CD4-positive, alpha-beta T cell (primary cell): ENCODE measurements at regions not wholly inside any gene's neighbourhood (a gene's known extent, or its start where the extent isn't known, plus 50 kb on each side); places are given as distances from the start of the nearest gene placed in this dataset.

Experiments used
- ATAC-seq: fragments of 200-7000 bp; cut with Tn5 transposase; one replicate; pipeline ENCODE4 v1.10.0; 2022; ENCODE audit warnings: mild to moderate bottlenecking; ENCODE audit not compliant: poor library complexity
- CTCF ChIA-PET: fragments of 350-600 bp; sonication (Branson Sonifier 250); formaldehyde crosslinking; loops from one replicate; lab custom pipeline; 2021; ENCODE audit warnings: antibody characterized with exemption, inconsistent platforms; lab: Charles Lee
- POLR2A ChIA-PET: fragments of 350-600 bp; sonication (Branson Sonifier 250); formaldehyde crosslinking; loops from one replicate; lab custom pipeline; 2021; ENCODE audit warnings: antibody characterized with exemption, inconsistent platforms; lab: Charles Lee
- DNase-seq, 14 experiments: peaks; one replicate each; pipeline ENCODE4 v3.0.0-alpha.2; 2013 to 2020; ENCODE audit warnings: mixed read lengths in 2 of 14
- H3K27ac ChIP-seq, 2 donors: one replicate each; pipeline versions ENCODE4 v1.5.1 to v1.7.0; 2013; ENCODE audit warnings: low read length in 2 of 2, low read depth in 1 of 2, mild to moderate bottlenecking in 1 of 2
- H3K27me3 ChIP-seq, 2 experiments: 1 replicate in 1 of 2; 2 replicates in 1 of 2; pipeline versions ENCODE4 v1.6.1 to v1.7.0; 2013; ENCODE audit warnings: low read length in 2 of 2, control low read depth in 1 of 2, mild to moderate bottlenecking in 1 of 2, moderate library complexity in 1 of 2; ENCODE audit not compliant: insufficient read depth in 2 of 2, control insufficient read depth in 1 of 2
- H3K36me3 ChIP-seq: one replicate; pipeline ENCODE4 v1.6.1; 2013; ENCODE audit warnings: low read length, control low read depth; ENCODE audit not compliant: insufficient read depth
- H3K4me1 ChIP-seq: one replicate; pipeline ENCODE4 v1.6.1; 2013; ENCODE audit warnings: low read length, control low read depth; ENCODE audit not compliant: insufficient read depth
- H3K4me3 ChIP-seq: one replicate; pipeline ENCODE4 v1.5.1; 2013; ENCODE audit warnings: mild to moderate bottlenecking, low read length, moderate library complexity
- H3K9me3 ChIP-seq, 2 experiments: 1 replicate in 1 of 2; 2 replicates in 1 of 2; pipeline versions ENCODE4 v1.6.1 to v1.7.0; 2013; ENCODE audit warnings: low read length in 2 of 2, mild to moderate bottlenecking in 2 of 2, control low read depth in 1 of 2, moderate library complexity in 1 of 2; ENCODE audit not compliant: control insufficient read depth in 1 of 2, insufficient read depth in 1 of 2
- H3K27ac Mint-ChIP-seq: one replicate; pipeline ENCODE4 v1.8.0; 2020; ENCODE audit warnings: mixed read lengths
- H3K27me3 Mint-ChIP-seq: one replicate; pipeline ENCODE4 v1.8.0; 2021; ENCODE audit warnings: mixed read lengths
- H3K36me3 Mint-ChIP-seq: one replicate; pipeline ENCODE4 v1.8.0; 2021; ENCODE audit warnings: low read depth, mixed read lengths
- H3K4me1 Mint-ChIP-seq: one replicate; pipeline ENCODE4 v1.8.0; 2021; ENCODE audit warnings: low read depth, mixed read lengths
- H3K4me3 Mint-ChIP-seq: one replicate; pipeline ENCODE4 v1.8.0; 2020; ENCODE audit warnings: mild to moderate bottlenecking, mixed read lengths
- H3K9me3 Mint-ChIP-seq: one replicate; pipeline ENCODE4 v1.8.0; 2020; ENCODE audit warnings: mixed read lengths
- intact Hi-C, 2 experiments: fragments of 100-400 bp; cut with DNase I in 1 of 2; cut with micrococcal nuclease in 1 of 2; formaldehyde crosslinking; loops; one replicate each; pipeline versions ENCODE4 v1.15.1 to v1.9.0; 2023 to 2025; cut with DNase I, micrococcal nuclease
- TF ChIP-seq, protein P1 (sequence below): fragments of 200-600 bp; IDR thresholded peaks from one replicate; pipeline ENCODE4 v1.8.0; 2022; ENCODE audit warnings: antibody characterized with exemption, mild to moderate bottlenecking

DNA sequence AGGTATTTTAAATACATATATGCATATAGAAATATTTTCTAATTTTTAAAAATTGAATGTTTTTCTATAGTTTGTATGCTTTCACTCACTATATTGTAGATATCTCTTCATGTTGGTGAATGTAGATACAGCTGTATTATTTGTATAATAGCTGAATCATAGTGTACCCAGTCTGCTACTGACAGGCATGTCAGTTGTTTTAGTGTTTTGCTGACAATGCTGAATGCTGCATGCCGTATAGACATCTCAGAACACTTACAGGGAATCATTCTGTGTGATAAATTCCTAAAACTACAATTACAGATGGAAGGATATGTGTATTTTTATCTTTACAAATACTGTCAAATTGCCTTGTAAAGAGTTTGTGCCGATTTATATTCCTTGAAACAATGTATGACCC is 175.4 kb downstream of the SIM1 start:
- TF ChIP-seq, protein P1, sequence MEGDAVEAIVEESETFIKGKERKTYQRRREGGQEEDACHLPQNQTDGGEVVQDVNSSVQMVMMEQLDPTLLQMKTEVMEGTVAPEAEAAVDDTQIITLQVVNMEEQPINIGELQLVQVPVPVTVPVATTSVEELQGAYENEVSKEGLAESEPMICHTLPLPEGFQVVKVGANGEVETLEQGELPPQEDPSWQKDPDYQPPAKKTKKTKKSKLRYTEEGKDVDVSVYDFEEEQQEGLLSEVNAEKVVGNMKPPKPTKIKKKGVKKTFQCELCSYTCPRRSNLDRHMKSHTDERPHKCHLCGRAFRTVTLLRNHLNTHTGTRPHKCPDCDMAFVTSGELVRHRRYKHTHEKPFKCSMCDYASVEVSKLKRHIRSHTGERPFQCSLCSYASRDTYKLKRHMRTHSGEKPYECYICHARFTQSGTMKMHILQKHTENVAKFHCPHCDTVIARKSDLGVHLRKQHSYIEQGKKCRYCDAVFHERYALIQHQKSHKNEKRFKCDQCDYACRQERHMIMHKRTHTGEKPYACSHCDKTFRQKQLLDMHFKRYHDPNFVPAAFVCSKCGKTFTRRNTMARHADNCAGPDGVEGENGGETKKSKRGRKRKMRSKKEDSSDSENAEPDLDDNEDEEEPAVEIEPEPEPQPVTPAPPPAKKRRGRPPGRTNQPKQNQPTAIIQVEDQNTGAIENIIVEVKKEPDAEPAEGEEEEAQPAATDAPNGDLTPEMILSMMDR: no peak
- ChIA-PET POLR2A (no interaction called here), CTCF (no interaction called here)
- no peaks in the 10 kb centered on the region for H3K9me3 ChIP-seq
- Mint-ChIP-seq H3K4me1 (no peaks in the 10 kb centered on the region), H3K4me3 (no peak overlapping the region), H3K27me3 (no peaks in the 10 kb centered on the region), H3K36me3 (no peaks in the 10 kb centered on the region), H3K9me3 (no peaks in the 10 kb centered on the region), H3K27ac (no peak overlapping the region)
- H3K4me1 ChIP-seq: no peaks in the 10 kb centered on the region
- H3K36me3 ChIP-seq: no peaks in the 10 kb centered on the region
- H3K27me3 ChIP-seq: no peaks in the 10 kb centered on the region
- H3K4me3 ChIP-seq: no peak overlapping the region
- H3K27ac ChIP-seq: no peak overlapping the region
- ATAC-seq: no peak
- intact Hi-C loops: no loop called here
- no peak for DNase-seq

DNA sequence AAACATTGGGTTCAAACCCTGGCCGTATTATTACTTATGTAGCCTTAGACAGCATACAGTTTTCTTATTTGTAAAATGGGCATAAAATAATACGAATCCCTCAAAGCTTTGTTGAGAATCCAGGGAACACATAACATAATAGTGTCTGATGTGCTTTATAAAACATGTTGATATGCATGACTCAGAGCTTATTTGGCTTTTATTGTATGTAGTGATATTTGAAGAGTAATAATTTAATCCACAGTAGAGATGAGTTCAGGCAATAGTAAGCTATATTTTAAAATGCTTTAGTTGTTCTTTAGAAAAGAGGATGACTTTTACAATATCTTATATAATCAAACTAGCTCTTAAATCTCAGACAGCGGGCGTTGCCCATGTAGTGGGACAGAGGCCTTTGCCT is 176.4 kb downstream of the SIM1 start:
- no peak overlapping the region for H3K4me3 ChIP-seq
- ChIA-PET CTCF (no interaction called here), POLR2A (no interaction called here)
- no peak for DNase-seq
- TF ChIP-seq, protein P1: no peak
- no peaks in the 10 kb centered on the region for H3K27me3 Mint-ChIP-seq
- H3K27ac ChIP-seq: no peak overlapping the region
- H3K9me3 Mint-ChIP-seq: no peaks in the 10 kb centered on the region
- H3K36me3 ChIP-seq: no peaks in the 10 kb centered on the region
- no peak for ATAC-seq
- no peaks in the 10 kb centered on the region for H3K9me3 ChIP-seq
- H3K4me1 Mint-ChIP-seq: no peaks in the 10 kb centered on the region
- no peaks in the 10 kb centered on the region for H3K27me3 ChIP-seq
- H3K36me3 Mint-ChIP-seq: no peaks in the 10 kb centered on the region
- no peaks in the 10 kb centered on the region for H3K4me1 ChIP-seq
- H3K27ac Mint-ChIP-seq: no peak overlapping the region
- H3K4me3 Mint-ChIP-seq: no peak overlapping the region
- intact Hi-C loops: no loop called here

DNA sequence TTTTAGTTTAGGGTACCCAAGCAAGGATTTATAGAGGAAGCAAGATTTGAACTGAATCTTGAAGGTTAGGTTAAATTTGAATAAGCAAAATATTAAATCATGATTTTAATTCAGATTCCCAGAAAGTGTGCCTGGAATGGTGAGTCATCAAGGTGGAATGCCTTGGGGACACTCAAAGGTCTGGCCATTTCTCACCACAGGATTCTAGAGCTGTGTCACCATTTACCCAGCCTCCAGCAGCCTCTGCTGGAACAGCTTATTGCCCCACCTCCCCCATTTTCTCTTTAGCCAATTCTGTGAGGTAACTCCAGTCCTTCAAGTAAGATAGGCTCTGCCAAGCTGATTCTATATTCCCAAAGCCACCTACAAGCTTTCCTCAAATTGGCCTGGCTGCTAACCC is 181.4 kb downstream of the SIM1 start:
- no peaks in the 10 kb centered on the region for H3K9me3 Mint-ChIP-seq
- no peaks in the 10 kb centered on the region for H3K4me1 Mint-ChIP-seq
- ChIA-PET CTCF (no interaction called here), POLR2A (no interaction called here)
- H3K4me3 Mint-ChIP-seq: no peak overlapping the region
- no peak overlapping the region for H3K27ac ChIP-seq
- peaks cover 3% of the 10 kb centered on the region for H3K27me3 Mint-ChIP-seq
- no peaks in the 10 kb centered on the region for H3K36me3 ChIP-seq
- no peaks in the 10 kb centered on the region for H3K27me3 ChIP-seq
- DNase-seq (no peak), ATAC-seq (no peak)
- H3K27ac Mint-ChIP-seq: no peak overlapping the region
- H3K4me1 ChIP-seq: no peaks in the 10 kb centered on the region
- intact Hi-C loops: no loop called here
- no peak overlapping the region for H3K4me3 ChIP-seq
- H3K9me3 ChIP-seq: no peaks in the 10 kb centered on the region
- H3K36me3 Mint-ChIP-seq: no peaks in the 10 kb centered on the region
- TF ChIP-seq, protein P1: no peak
